GM19468 (cell line): ENCODE measurements at regions not wholly inside any gene's neighbourhood (a gene's known extent, or its start where the extent isn't known, plus 50 kb on each side); places are given as distances from the start of the nearest gene placed in this dataset.
"Not testable (repeated sequence)": the region's sequence is repeated elsewhere in the genome, so short reads cannot be mapped to it uniquely, and the experiment has no call there.

Experiments
- ATAC-seq: cut with Tn5 transposase; IDR thresholded peaks from one replicate; pipeline ENCODE4 v1.9.1; 2021; ENCODE audit warnings: mild to moderate bottlenecking, moderate library complexity, moderate number of reproducible peaks; ENCODE audit not compliant: unreplicated experiment; ENCODE audit errors: extremely low read depth

GRCh38 chr12:9343731-9344130 lies 135.5 kb upstream of the PZP start:
- ATAC-seq = no peak

- ATAC-seq = no peak
Measured at GRCh38 chr12:9342614-9343353, 134.6 kb upstream of the PZP start.

DNA sequence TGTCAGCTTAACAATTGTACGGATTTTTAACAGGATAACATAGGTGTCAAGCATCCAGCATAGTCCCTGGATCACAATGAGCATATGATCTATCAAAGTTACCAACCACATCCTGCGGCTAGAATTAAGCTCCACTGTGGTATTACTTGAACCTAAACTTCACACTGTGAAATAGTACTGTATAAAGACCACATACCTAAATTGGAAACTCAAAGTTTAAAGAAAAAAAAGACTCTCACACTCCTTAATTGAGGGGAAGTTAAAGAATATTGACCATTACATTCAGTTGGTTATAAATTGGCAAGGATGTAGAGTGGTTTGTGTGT lies 133.0 kb upstream of the PZP start:
- no peak for ATAC-seq

DNA sequence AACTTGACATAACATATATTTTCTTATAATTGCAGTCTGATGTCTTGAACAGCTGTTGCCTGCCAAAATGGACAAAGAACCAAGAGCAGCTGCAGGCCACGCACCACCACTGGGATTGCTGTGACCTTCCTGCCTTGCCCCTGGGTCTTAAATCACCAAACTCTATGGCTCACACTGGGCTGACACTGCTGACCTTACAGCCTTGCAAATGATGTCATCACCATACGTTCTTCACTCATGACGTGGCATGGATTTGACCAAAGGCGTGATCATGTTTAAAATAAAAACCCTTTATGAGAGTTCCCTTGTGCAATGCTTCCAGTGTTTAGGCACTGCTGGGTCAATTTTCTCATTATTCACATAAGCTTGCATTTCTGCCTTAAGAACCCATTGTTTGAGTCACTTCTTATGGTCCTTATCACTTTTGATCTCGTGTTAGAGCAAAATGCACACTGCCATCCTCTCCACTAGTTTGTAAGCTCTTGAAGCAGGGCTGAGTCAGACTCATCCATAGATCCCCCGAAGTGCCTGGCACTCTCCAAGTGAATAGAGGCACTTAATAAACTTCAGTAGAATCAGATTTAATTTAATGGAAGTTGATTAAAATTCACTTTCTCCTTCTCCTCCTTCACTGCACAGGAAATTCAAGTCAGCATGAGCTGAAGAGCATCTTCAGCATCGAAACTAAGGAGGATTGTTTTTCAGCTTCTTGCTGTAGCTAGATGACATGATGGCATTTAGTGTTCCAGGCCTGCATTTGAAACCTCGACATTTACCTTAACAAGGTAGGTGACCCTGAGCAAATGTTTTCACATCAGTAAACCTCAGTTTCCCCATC lies 132.4 kb upstream of the PZP start:
- ATAC-seq = no peak

GRCh38 chr12:9337656-9338055 lies 129.5 kb upstream of the PZP start:
- no peak for ATAC-seq

DNA sequence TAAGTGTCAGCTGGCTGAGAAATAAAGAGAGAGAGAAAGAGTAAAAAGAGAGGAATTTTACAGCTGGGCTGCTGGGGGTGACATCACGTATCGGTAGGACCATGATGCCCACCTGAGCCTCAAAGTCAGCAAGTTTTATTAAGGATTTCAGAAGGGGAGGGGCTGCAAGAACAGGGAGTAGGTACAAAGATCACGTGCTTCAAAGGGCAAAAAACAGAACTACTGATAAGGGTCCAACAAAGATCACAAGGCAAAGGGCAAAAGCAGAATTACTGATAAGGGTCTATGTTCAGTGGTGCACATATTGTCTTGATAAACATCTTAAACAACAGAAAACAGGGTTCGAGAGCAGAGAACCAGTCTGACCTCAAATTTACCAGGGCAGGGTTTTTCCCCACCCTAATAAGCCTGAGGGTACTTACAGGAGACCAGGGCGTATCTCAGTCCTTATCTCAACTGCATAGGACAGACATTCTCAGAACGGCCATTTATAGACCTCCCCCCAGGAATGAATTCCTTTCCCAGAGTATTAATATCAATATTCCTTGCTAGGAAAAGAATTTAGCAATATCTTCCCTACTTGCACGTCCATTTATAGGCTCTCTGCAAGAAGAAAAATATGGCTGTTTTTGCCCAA lies 128.3 kb upstream of the PZP start:
- not testable (repeated sequence) for ATAC-seq

DNA sequence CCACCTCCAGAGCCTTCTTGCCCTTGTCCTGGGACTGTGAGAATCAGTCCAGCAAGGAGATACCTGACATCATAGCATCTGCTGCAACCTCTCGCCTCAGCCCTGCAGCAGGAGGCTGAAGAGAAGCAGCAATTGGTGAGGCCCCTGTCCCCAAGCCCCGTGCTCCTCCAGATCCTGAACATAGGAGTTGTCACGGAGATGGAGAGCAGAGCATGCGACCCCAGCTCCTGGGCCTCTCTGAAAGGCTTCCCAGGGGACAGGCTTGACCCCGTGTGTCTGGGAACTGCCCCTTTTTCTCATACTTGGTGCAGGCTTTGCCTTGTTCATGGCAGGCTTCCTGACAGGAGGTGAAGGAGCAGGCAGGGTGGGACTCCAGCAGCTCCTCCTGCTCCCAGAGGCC lies 127.7 kb upstream of the PZP start:
- no peak for ATAC-seq

DNA sequence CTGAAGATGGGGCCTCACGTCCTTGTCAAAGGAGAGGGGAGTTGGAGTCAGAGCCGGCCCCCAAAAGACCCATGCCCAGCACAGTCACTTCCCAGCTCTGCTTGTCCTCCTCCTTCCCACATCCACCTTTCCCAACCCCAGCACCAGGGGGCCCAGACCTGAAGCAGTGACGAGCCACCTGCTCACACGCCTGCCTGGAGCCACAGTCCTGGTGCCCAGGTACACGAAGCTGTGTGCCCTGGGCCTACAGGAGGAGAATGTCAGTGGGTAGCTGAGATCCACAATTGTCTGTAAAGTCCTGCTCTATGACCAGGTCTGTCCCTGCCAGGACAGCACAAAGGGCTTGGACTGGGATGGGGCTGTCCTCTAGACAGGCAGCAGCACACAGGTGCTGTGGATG lies 126.8 kb upstream of the PZP start:
- ATAC-seq = no peak

- no peak for ATAC-seq
Measured at GRCh38 chr12:9334041-9334692, 126.0 kb upstream of the PZP start.

DNA sequence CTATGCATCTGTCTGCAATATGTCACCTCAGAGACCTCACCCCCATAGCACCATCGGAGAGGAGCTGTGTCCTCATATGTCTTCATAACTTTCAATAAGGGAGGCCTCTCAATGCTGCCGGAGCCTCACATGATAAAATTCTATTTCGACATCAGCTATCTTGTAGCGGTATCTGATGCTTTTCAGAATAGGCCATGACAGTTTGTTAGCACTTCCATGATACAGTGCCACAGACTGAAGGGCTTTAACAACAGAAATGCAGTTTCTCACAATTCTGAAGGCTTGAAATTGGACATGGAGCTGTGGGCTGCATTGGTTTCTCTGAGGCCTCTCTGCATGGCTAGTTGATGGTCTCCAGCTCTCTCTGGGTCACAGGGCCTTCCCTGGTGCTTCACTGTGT lies 125.0 kb upstream of the PZP start:
- ATAC-seq = no peak

- ATAC-seq = no peak
Measured at GRCh38 chr12:9332564-9332963, 124.4 kb upstream of the PZP start.

DNA sequence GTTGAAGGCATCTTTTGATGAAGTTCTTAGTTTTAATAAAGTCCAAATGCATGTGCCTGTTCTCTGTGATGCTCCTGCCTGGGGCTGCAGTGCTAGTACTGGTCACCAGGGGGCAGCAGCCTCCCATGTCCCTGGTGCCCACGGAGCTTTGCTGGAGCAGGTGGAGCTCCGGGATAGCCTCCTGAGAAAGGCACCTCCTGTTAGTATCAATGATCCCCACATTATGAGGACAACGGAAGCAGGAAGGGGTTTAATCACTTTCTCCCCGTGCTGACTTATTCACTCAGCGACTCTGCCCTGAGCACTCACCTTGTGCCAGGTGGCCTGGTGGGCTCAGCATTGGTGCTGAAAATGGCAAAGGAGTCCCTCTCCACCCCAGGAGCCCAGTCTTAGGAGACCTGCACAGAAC lies 123.0 kb upstream of the PZP start:
- ATAC-seq = no peak

DNA sequence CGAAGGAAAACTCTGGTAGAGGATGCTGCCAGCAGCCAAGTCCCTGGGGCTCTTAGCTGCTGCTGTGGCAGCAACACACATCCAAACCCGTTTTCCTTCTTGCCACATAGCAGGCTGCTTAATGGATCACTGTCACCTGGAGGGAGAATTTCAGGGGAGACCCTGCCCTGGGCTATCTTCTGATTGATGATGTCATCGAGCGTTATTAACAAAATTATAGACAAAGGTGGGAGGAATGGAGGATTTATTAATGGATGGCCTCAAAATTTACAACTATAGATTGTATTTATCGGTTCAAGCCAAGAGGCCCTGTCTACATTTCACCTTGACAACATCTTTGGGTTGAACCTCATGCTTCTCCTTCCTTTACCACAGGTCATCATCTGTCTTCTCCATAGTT lies 120.8 kb upstream of the PZP start:
- no peak for ATAC-seq

GRCh38 chr12:9328065-9328464 lies 119.9 kb upstream of the PZP start:
- ATAC-seq = no peak

DNA sequence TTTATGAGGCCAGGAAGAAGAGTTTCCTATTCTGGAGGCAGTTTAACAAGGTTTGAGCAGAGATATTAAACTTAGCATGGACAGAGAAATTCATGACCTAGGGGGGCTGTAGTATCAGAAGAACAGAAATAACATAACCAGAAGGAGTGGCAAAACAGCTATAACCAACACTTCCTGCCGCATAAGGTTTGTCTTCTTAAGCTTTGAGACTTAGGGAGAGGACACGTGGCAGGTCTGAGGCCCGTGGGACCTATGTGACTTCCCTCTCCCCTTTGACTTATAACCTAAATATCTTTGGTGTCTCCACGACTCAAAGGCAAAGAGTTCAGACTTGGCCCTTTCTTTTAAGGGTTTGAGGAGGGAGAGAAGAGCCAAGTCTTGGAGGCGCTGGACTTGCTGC lies 119.1 kb upstream of the PZP start:
- no peak for ATAC-seq

- ATAC-seq = not testable (repeated sequence)
Measured at GRCh38 chr12:9326849-9327248, 118.7 kb upstream of the PZP start.

GRCh38 chr12:9326085-9326484 lies 117.9 kb upstream of the PZP start:
- no peak for ATAC-seq

- ATAC-seq = no peak
Measured at GRCh38 chr12:9325471-9325870, 117.3 kb upstream of the PZP start.

DNA sequence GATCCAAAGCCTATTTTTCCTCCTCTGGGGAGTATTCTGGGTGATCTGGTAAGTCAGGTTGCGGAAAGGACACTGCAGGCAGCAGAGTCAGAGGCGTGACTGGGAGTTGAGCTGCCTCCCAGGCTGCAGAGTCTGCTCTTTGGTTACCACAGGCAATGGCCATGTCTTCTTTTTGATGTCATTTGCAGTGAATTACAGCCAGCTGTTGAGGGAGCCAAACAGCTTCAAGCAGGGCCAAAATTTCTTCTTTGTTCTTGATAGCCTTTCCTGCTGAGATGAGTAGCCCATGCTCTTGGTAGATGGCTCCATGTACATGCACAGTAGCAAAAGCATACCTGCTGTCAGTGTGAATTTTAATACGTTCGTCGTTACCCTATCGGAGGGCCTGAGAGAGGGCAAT lies 116.6 kb upstream of the PZP start:
- ATAC-seq = no peak

DNA sequence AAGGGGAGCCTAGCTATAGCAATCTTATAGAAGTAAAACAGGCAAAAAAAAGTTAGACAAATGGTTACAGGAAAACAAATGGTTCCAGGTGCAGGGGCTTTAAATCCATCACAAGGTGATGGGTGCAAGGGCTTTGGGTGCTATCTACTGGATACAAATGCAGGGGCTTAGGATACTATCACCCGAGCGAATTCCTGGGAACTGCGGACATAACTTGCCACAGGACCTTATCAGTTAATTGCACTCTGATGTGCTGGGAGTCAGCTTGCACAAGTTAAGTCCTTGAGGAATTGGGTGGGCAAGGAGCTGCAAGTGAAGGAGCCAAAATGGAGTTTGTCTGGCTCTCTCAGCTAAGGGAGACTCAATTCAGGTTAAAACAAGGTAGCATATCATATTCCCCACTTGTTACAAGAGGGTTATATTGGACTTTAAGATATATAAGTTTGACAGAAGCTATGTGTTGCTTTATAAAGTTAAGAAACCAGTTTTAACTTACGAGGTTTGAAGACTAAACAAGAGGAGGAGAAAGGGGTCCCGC lies 115.0 kb upstream of the PZP start:
- no peak for ATAC-seq

GRCh38 chr12:9319842-9320173 lies 111.6 kb upstream of the PZP start:
- no peak for ATAC-seq
